ENCODE measurements at regions not wholly inside any gene's neighbourhood (a gene's known extent, or its start where the extent isn't known, plus 50 kb on each side); places are given as distances from the start of the nearest gene placed in this dataset.

DNA sequence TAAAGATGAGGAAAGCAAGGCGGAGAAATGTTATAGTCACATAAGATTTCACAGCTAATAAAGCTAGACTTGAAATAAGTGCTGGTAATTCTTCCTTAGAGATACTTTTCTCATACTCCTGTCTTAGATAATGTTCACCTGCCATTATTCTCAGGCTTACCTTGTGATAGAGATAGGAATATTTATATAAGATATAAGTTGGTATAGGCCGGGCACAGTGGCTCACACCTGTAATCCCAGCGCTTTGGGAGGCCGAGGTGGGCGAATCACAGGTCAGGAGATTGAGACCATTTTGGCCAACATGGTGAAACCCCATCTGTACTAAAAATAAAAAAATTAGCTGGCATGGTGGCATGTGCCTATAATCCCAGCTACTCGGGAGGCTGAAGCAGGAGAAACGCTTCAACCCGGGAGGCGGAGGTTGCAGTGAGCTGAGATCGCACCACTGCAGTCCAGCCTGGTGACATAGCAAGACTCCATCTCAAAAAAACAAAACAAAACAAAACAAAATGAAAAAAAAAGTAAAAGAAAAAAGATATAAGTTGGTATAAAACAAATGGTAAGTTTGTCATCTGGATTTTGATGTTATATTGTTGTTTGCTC lies 1918.4 kb downstream of the MAT2B start:
- BruUV-seq (replicated peaks) = no TSS peak
- Histone ChIP-seq H3K9me2 (ENCODE audit: insufficient read depth, low read length) (no peaks in the 10 kb centered on the region), H3K4me3 (ENCODE audit: low read depth, low read length, poor library complexity, severe bottlenecking) (no peak overlapping the region), H3K27ac (ENCODE audit: low read depth, low read length, poor library complexity, severe bottlenecking) (no peak overlapping the region), H3K36me3 (ENCODE audit: insufficient read depth, low read length) (no peaks in the 10 kb centered on the region), H2AFZ (ENCODE audit: low read length) (no peak overlapping the region), H3K4me1 (ENCODE audit: insufficient read depth, low read length, poor library complexity, severe bottlenecking) (no peaks in the 10 kb centered on the region), H3K79me2 (ENCODE audit: insufficient read depth, low read depth, low read length) (no peaks in the 10 kb centered on the region), H3K4me2 (ENCODE audit: low read length) (no peak overlapping the region), H3K9me3 (ENCODE audit: low read length) (no peaks in the 10 kb centered on the region), H4K20me1 (ENCODE audit: insufficient read depth, low read length) (no peaks in the 10 kb centered on the region)
- no peak for DNase-seq (ENCODE audit: low spot score)
- TF ChIP-seq, protein P1, sequence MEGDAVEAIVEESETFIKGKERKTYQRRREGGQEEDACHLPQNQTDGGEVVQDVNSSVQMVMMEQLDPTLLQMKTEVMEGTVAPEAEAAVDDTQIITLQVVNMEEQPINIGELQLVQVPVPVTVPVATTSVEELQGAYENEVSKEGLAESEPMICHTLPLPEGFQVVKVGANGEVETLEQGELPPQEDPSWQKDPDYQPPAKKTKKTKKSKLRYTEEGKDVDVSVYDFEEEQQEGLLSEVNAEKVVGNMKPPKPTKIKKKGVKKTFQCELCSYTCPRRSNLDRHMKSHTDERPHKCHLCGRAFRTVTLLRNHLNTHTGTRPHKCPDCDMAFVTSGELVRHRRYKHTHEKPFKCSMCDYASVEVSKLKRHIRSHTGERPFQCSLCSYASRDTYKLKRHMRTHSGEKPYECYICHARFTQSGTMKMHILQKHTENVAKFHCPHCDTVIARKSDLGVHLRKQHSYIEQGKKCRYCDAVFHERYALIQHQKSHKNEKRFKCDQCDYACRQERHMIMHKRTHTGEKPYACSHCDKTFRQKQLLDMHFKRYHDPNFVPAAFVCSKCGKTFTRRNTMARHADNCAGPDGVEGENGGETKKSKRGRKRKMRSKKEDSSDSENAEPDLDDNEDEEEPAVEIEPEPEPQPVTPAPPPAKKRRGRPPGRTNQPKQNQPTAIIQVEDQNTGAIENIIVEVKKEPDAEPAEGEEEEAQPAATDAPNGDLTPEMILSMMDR (conservative IDR thresholded peaks at IDR 0.05; ENCODE audit: low read length) = no peak
- no peak for TF ChIP-seq EZH2phosphoT487 (IDR thresholded peaks at IDR 0.05; ENCODE audit: borderline replicate concordance, low read depth, low read length)
- intact Hi-C loops (cut with micrococcal nuclease; ENCODE audit: unreplicated experiment) = no loop called here
- ChIA-PET CTCF (ENCODE audit: unreplicated experiment) (no interaction called here), POLR2A (interaction anchor here (0.6 to 2.1 kb wide), 6 partner anchors 8 to 220 kb away, joined by 3 to 15 read pairs (median 4); no protein-coding TSS in a partner anchor)

DNA sequence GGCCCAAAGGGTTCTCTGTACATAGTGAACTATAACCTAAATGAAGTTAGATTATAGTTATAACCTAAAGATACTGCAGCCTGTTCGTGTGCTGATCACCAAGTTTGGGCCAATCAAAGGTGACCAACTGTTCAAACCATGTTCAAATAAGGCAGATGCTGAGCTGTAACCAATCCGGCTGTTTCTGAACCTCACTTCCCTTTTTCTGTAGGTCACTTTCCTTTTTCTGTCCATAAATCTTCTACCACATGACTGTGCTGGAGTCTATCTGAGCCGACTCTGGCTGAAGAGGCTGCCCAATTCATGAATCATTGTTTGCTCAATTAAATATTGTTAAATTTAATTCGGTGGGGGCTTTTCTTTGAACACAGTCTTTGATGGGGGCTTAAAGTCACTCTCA lies 1920.2 kb downstream of the MAT2B start:
- Histone ChIP-seq H4K20me1 (ENCODE audit: insufficient read depth, low read length) (no peaks in the 10 kb centered on the region), H3K9me2 (ENCODE audit: insufficient read depth, low read length) (no peaks in the 10 kb centered on the region), H3K27ac (ENCODE audit: low read depth, low read length, poor library complexity, severe bottlenecking) (no peak overlapping the region), H3K9me3 (ENCODE audit: low read length) (no peaks in the 10 kb centered on the region), H3K4me3 (ENCODE audit: low read depth, low read length, poor library complexity, severe bottlenecking) (no peak overlapping the region), H2AFZ (ENCODE audit: low read length) (no peak overlapping the region), H3K36me3 (ENCODE audit: insufficient read depth, low read length) (no peaks in the 10 kb centered on the region), H3K79me2 (ENCODE audit: insufficient read depth, low read depth, low read length) (no peaks in the 10 kb centered on the region), H3K4me1 (ENCODE audit: insufficient read depth, low read length, poor library complexity, severe bottlenecking) (no peaks in the 10 kb centered on the region), H3K4me2 (ENCODE audit: low read length) (no peak overlapping the region)
- TF ChIP-seq, protein P1 (conservative IDR thresholded peaks at IDR 0.05; ENCODE audit: low read length) = no peak
- no peak for TF ChIP-seq EZH2phosphoT487 (IDR thresholded peaks at IDR 0.05; ENCODE audit: borderline replicate concordance, low read depth, low read length)
- no peak for DNase-seq (ENCODE audit: low spot score)
- intact Hi-C loops (cut with micrococcal nuclease; ENCODE audit: unreplicated experiment) = no loop called here
- ChIA-PET CTCF (ENCODE audit: unreplicated experiment) (no interaction called here), POLR2A (interaction anchor here (0.6 kb wide), 1 partner anchor 1406 kb away, joined by 4 read pairs; no protein-coding TSS in a partner anchor)
- BruUV-seq (replicated peaks) = no TSS peak

DNA sequence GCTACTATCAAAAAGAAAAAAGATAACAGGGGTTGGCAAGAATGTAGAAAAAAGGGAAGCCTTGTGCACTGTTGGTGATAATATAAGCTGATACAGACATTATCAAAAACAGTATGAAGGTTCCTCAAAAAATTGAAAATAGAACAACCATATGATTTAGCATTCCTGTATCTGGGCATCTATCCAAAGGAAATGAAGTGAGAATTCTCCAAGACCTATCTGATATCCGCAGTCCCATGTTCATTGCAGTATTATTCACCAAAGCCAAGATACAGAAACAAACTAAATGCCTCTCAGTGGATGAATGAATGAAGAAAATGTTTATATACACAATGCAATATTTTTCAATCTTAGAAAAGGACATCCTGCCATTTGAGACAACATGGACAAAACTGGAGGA lies 1943.3 kb downstream of the MAT2B start:
- H3K27ac ChIP-seq (ENCODE audit: low read depth, low read length, poor library complexity, severe bottlenecking) = no peak overlapping the region
- intact Hi-C loops (cut with micrococcal nuclease; ENCODE audit: unreplicated experiment) = no loop called here
- CTCF ChIA-PET (ENCODE audit: unreplicated experiment) = no interaction called here
- TF ChIP-seq, protein P1 (conservative IDR thresholded peaks at IDR 0.05; ENCODE audit: low read length) = no peak
- no peak for TF ChIP-seq EZH2phosphoT487 (IDR thresholded peaks at IDR 0.05; ENCODE audit: borderline replicate concordance, low read depth, low read length)
- H3K9me3 ChIP-seq (ENCODE audit: low read length) = no peaks in the 10 kb centered on the region
- no peaks in the 10 kb centered on the region for H3K9me2 ChIP-seq (ENCODE audit: insufficient read depth, low read length)
- no peak overlapping the region for H3K4me2 ChIP-seq (ENCODE audit: low read length)
- no peaks in the 10 kb centered on the region for H3K36me3 ChIP-seq (ENCODE audit: insufficient read depth, low read length)
- H3K4me3 ChIP-seq (ENCODE audit: low read depth, low read length, poor library complexity, severe bottlenecking) = no peak overlapping the region
- BruUV-seq (replicated peaks) = no TSS peak
- no peak overlapping the region for H2AFZ ChIP-seq (ENCODE audit: low read length)
- no peak for DNase-seq (ENCODE audit: low spot score)
- POLR2A ChIA-PET = interaction anchor here (0.6 kb wide), 1 partner anchor 25 kb away, joined by 3 read pairs; no protein-coding TSS in a partner anchor
- H3K79me2 ChIP-seq (ENCODE audit: insufficient read depth, low read depth, low read length) = no peaks in the 10 kb centered on the region
- no peaks in the 10 kb centered on the region for H4K20me1 ChIP-seq (ENCODE audit: insufficient read depth, low read length)
- no peaks in the 10 kb centered on the region for H3K4me1 ChIP-seq (ENCODE audit: insufficient read depth, low read length, poor library complexity, severe bottlenecking)
